BLaER1 treated with 17β-estradiol and CSF1 and Interleukin-3, amounts not matched to agents 10 nM and 100 nM (cell line): ENCODE measurements at regions not wholly inside any gene's neighbourhood (a gene's known extent, or its start where the extent isn't known, plus 50 kb on each side); places are given as distances from the start of the nearest gene placed in this dataset.
A peak's percentile ranks its signal among the peaks of the same experiment; 100 is the strongest.

Experiments
- H3K27ac ChIP-seq, 11 experiments: shearing (Covaris generic); formaldehyde crosslinking; 2 replicates each; pipeline ENCODE4 v1.8.1; 2022
- H3K27me3 ChIP-seq, 11 experiments: shearing (Covaris generic); formaldehyde crosslinking; 2 replicates each; pipeline ENCODE4 v1.8.1; 2022
- H3K36me3 ChIP-seq, 11 experiments: shearing (Covaris generic); formaldehyde crosslinking; 2 replicates each; pipeline ENCODE4 v1.8.1; 2022
- H3K4me1 ChIP-seq, 10 experiments: shearing (Covaris generic); formaldehyde crosslinking; 2 replicates each; pipeline ENCODE4 v1.8.1; 2022
- H3K4me2 ChIP-seq, 11 experiments: shearing (Covaris generic); formaldehyde crosslinking; 2 replicates each; pipeline ENCODE4 v1.8.1; 2022
- H3K4me3 ChIP-seq, 10 experiments: shearing (Covaris generic); formaldehyde crosslinking; 2 replicates each; pipeline ENCODE4 v1.8.1; 2022
- H3K9ac ChIP-seq, 11 experiments: shearing (Covaris generic); formaldehyde crosslinking; 2 replicates each; pipeline ENCODE4 v1.8.1; 2022
- H3K9me3 ChIP-seq, 11 experiments: shearing (Covaris generic); formaldehyde crosslinking; replicated peaks in 1 of 11; 2 replicates each; pipeline ENCODE4 v1.8.1; 2022
- H4K20me1 ChIP-seq, 11 experiments: shearing (Covaris generic); formaldehyde crosslinking; 2 replicates each; pipeline ENCODE4 v1.8.1; 2022
- Cebpa-rat ChIP-seq, 11 experiments: shearing (Covaris generic); IDR thresholded peaks; 2 replicates each; pipeline ENCODE4 v1.8.1; 2022

GRCh38 chr6:8738951-8739350 lies 303.6 kb upstream of the SLC35B3 start:
- TF ChIP-seq Cebpa-rat (IDR thresholded peaks at IDR 0.05), result no peak
- peak overlapping the region in 2 of 11 experiments; percentile 36 to 51; a peak in 3 of 22 replicates for H3K27ac ChIP-seq
- H3K9me3 ChIP-seq, result peaks cover 13 to 28% (median 18%) of the 10 kb centered on the region in 11 experiments; a peak in 20 of 22 replicates
- H4K20me1 ChIP-seq, result no peaks in the 10 kb centered on the region
- peaks cover under 1 to 52% (median 13%) of the 10 kb centered on the region in 10 experiments; a peak in 18 of 20 replicates for H3K4me1 ChIP-seq
- H3K4me3 ChIP-seq, result no peak overlapping the region
- peak overlapping the region in 7 of 11 experiments; percentile 5 to 47 (median 36); a peak in 9 of 22 replicates for H3K4me2 ChIP-seq
- H3K36me3 ChIP-seq, result no peaks in the 10 kb centered on the region
- no peaks in the 10 kb centered on the region for H3K27me3 ChIP-seq
- no peak overlapping the region for H3K9ac ChIP-seq

DNA sequence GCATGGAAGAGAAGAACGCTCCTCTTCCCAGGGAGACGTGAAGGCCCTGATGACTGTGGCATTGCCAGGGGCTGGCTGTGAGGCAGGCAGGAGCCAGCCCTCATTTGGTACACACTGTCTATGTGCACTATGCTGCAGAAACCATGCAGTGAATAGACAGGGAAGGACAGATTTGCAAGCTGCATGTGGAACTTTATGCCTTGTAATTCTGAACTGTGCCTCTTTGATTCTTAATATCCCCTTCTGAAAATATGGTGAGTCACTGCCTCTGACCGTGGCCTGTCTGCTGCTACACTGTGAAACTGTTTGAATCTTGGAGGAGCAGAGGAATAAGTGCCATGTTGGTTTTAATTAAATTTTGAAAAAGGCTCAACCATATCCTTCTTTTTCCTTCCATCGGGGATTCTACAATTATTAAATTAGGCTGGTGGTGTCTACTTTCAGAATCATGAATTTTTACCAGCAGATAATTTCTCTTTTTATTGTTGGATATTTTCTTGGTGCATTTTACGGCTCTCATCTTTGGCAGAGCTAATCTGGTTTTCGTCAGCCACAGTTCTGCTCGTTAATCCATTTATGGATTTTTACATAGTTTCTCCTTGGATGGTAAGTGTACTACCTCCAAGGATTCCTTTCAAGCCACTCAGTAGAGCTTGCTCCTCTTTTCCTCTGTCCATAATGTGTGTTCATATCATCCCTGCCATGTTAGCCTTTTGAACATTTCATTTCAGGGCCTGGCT lies 301.0 kb upstream of the SLC35B3 start:
- Histone ChIP-seq H3K9me3 (peaks cover 1 to 15% (median 9%) of the 10 kb centered on the region in 11 experiments; a peak in 19 of 22 replicates), H3K27me3 (no peaks in the 10 kb centered on the region), H4K20me1 (no peaks in the 10 kb centered on the region), H3K4me2 (peak overlapping the region in 5 of 11 experiments; percentile 4 to 52 (median 32); a peak in 9 of 22 replicates), H3K4me1 (peaks cover 26 to 72% (median 38%) of the 10 kb centered on the region in 10 experiments), H3K27ac (peak overlapping the region in 1 of 11 experiments; percentile 13; a peak in 1 of 22 replicates), H3K36me3 (no peaks in the 10 kb centered on the region), H3K9ac (no peak overlapping the region), H3K4me3 (no peak overlapping the region)
- no peak for TF ChIP-seq Cebpa-rat (IDR thresholded peaks at IDR 0.05)

- no peaks in the 10 kb centered on the region for H3K27me3 ChIP-seq
- no peak overlapping the region for H3K4me3 ChIP-seq
- H3K4me1 ChIP-seq, result peaks cover 43 to 78% (median 50%) of the 10 kb centered on the region in 10 experiments
- H3K27ac ChIP-seq, result peak overlapping the region in 9 of 11 experiments; percentile 46 to 87 (median 74); a peak in 17 of 22 replicates
- no peaks in the 10 kb centered on the region for H3K36me3 ChIP-seq
- H4K20me1 ChIP-seq, result no peaks in the 10 kb centered on the region
- TF ChIP-seq Cebpa-rat (IDR thresholded peaks at IDR 0.05), result no peak
- peaks cover 0 to 7% (median 0%) of the 10 kb centered on the region in 11 experiments; a peak in 6 of 22 replicates for H3K9me3 ChIP-seq
- no peak overlapping the region for H3K9ac ChIP-seq
- peak overlapping the region; percentile 71 to 86 (median 80); a peak in 19 of 22 replicates for H3K4me2 ChIP-seq
These were observed 298.5 kb upstream of the SLC35B3 start for GRCh38 chr6:8733879-8734278.

DNA sequence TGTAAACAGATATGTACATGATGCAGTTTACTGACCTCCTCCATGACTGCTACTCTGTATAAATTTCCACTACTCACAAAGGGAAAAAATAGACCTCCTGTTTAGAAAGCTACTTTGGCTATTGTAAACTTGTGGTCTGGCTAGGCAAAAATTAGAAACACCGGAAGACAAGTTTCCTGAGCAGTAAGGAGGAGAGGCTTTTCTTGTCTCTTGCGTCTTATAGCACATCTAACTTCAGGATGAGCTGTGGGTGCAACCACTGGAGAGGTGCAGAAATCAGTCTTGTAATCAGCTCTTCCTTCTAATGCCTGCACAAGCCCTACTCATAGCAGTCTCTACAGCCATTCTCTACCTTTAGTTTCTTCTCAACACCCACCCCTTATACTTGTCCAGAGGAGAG lies 296.5 kb upstream of the SLC35B3 start:
- Histone ChIP-seq H3K4me3 (peak overlapping the region in 8 of 10 experiments; percentile 5 to 43 (median 20); a peak in 9 of 20 replicates), H3K4me2 (peak overlapping the region; percentile 71 to 86 (median 80)), H3K4me1 (peaks cover 42 to 67% (median 51%) of the 10 kb centered on the region in 10 experiments), H3K27me3 (no peaks in the 10 kb centered on the region), H3K36me3 (no peaks in the 10 kb centered on the region), H3K9me3 (peaks cover 0 to 7% (median 0%) of the 10 kb centered on the region in 11 experiments; a peak in 5 of 22 replicates), H4K20me1 (no peaks in the 10 kb centered on the region), H3K27ac (peak overlapping the region in 9 of 11 experiments; percentile 46 to 87 (median 74); a peak in 18 of 22 replicates), H3K9ac (peak overlapping the region in 10 of 11 experiments; percentile 23 to 70 (median 54); a peak in 17 of 22 replicates)
- peak in 6 of 11 experiments; percentile 46 to 93 (median 66); a peak in 11 of 22 replicates for TF ChIP-seq Cebpa-rat (IDR thresholded peaks at IDR 0.05)

- Histone ChIP-seq H4K20me1 (no peaks in the 10 kb centered on the region), H3K36me3 (no peaks in the 10 kb centered on the region), H3K4me1 (no peaks in the 10 kb centered on the region), H3K4me2 (no peak overlapping the region), H3K9me3 (no peaks in the 10 kb centered on the region), H3K4me3 (no peak overlapping the region), H3K9ac (no peak overlapping the region), H3K27me3 (no peaks in the 10 kb centered on the region), H3K27ac (no peak overlapping the region)
- TF ChIP-seq Cebpa-rat (IDR thresholded peaks at IDR 0.05), result no peak
These were observed 275.5 kb upstream of the SLC35B3 start for GRCh38 chr6:8710668-8711431.

GRCh38 chr6:8707956-8708772 lies 272.8 kb upstream of the SLC35B3 start:
- Histone ChIP-seq H3K4me1 (peaks cover 0 to 5% (median 0%) of the 10 kb centered on the region in 10 experiments; a peak in 2 of 20 replicates), H3K9ac (0 out of 22 replicates have a peak overlapping the region, but pooled peaks of 1 of the 11 experiments have one; percentile 1), H4K20me1 (no peaks in the 10 kb centered on the region), H3K27ac (no peak overlapping the region), H3K36me3 (no peaks in the 10 kb centered on the region), H3K4me3 (no peak overlapping the region), H3K4me2 (0 out of 22 replicates have a peak overlapping the region, but pooled peaks of 1 of the 11 experiments have one; percentile 11), H3K27me3 (no peaks in the 10 kb centered on the region), H3K9me3 (no peaks in the 10 kb centered on the region)
- no peak for TF ChIP-seq Cebpa-rat (IDR thresholded peaks at IDR 0.05)

GRCh38 chr6:8707369-8707768 lies 272.0 kb upstream of the SLC35B3 start:
- H3K27me3 ChIP-seq, result no peaks in the 10 kb centered on the region
- H3K4me1 ChIP-seq, result peaks cover 0 to 5% (median 0%) of the 10 kb centered on the region in 10 experiments; a peak in 2 of 20 replicates
- no peaks in the 10 kb centered on the region for H3K9me3 ChIP-seq
- TF ChIP-seq Cebpa-rat (IDR thresholded peaks at IDR 0.05), result no peak
- H3K9ac ChIP-seq, result no peak overlapping the region
- no peak overlapping the region for H3K4me2 ChIP-seq
- no peaks in the 10 kb centered on the region for H4K20me1 ChIP-seq
- no peak overlapping the region for H3K27ac ChIP-seq
- no peaks in the 10 kb centered on the region for H3K36me3 ChIP-seq
- no peak overlapping the region for H3K4me3 ChIP-seq

GRCh38 chr6:8705435-8706020 lies 270.2 kb upstream of the SLC35B3 start:
- no peak overlapping the region for H3K4me2 ChIP-seq

More at GRCh38 chr6:8705435-8706020, 270.2 kb upstream of the SLC35B3 start:
- Histone ChIP-seq H4K20me1 (no peaks in the 10 kb centered on the region), H3K27me3 (no peaks in the 10 kb centered on the region), H3K4me1 (peaks cover 0 to 5% (median 0%) of the 10 kb centered on the region in 10 experiments; a peak in 2 of 20 replicates), H3K9ac (no peak overlapping the region), H3K36me3 (no peaks in the 10 kb centered on the region), H3K27ac (no peak overlapping the region), H3K9me3 (no peaks in the 10 kb centered on the region), H3K4me3 (no peak overlapping the region)
- no peak for TF ChIP-seq Cebpa-rat (IDR thresholded peaks at IDR 0.05)
